ENCODE measurements at regions not wholly inside any gene's neighbourhood (a gene's known extent, or its start where the extent isn't known, plus 50 kb on each side); places are given as distances from the start of the nearest gene placed in this dataset.

GRCh38 chr1:70890408-70890807, 157.2 kb downstream of the PTGER3 start:
- no peak for DNase-seq (ENCODE audit: low read depth, low spot score)

GRCh38 chr1:70891051-70891843, 156.4 kb downstream of the PTGER3 start:
- DNase-seq (ENCODE audit: low read depth, low spot score), result no peak

- no peak for DNase-seq (ENCODE audit: low read depth, low spot score)
Observed at GRCh38 chr1:70892140-70892539, 155.5 kb downstream of the PTGER3 start.

GRCh38 chr1:70892930-70893329, 154.7 kb downstream of the PTGER3 start:
- DNase-seq (ENCODE audit: low read depth, low spot score), result no peak

- DNase-seq (ENCODE audit: low read depth, low spot score), result no peak
Observed at GRCh38 chr1:70893381-70893780, 154.2 kb downstream of the PTGER3 start.

- DNase-seq (ENCODE audit: low read depth, low spot score), result no peak
Observed at GRCh38 chr1:70895531-70895930, 152.1 kb downstream of the PTGER3 start.

- DNase-seq (ENCODE audit: low read depth, low spot score), result peak; percentile 17
Observed at GRCh38 chr1:70896224-70896623, 151.4 kb downstream of the PTGER3 start.

GRCh38 chr1:70897273-70897672, 150.3 kb downstream of the PTGER3 start:
- DNase-seq (ENCODE audit: low read depth, low spot score), result no peak

GRCh38 chr1:70899735-70900134, 147.9 kb downstream of the PTGER3 start:
- no peak for DNase-seq (ENCODE audit: low read depth, low spot score)

- DNase-seq (ENCODE audit: low read depth, low spot score), result no peak
Observed at GRCh38 chr1:70902211-70902610, 145.4 kb downstream of the PTGER3 start.

- no peak for DNase-seq (ENCODE audit: low read depth, low spot score)
Observed at GRCh38 chr1:70906800-70907199, 140.8 kb downstream of the PTGER3 start.

- DNase-seq (ENCODE audit: low read depth, low spot score), result no peak
Observed at GRCh38 chr1:70907563-70908310, 139.9 kb downstream of the PTGER3 start.

GRCh38 chr1:70909262-70909822, 138.3 kb downstream of the PTGER3 start:
- DNase-seq (ENCODE audit: low read depth, low spot score), result no peak

- no peak for DNase-seq (ENCODE audit: low read depth, low spot score)
Observed at GRCh38 chr1:70910013-70910412, 137.6 kb downstream of the PTGER3 start.

- no peak for DNase-seq (ENCODE audit: low read depth, low spot score)
Observed at GRCh38 chr1:70911861-70912260, 135.8 kb downstream of the PTGER3 start.

GRCh38 chr1:70914224-70914623, 133.4 kb downstream of the PTGER3 start:
- no peak for DNase-seq (ENCODE audit: low read depth, low spot score)

GRCh38 chr1:70915258-70916033, 132.2 kb downstream of the PTGER3 start:
- no peak for DNase-seq (ENCODE audit: low read depth, low spot score)

GRCh38 chr1:70916034-70916427, 131.6 kb downstream of the PTGER3 start:
- no peak for DNase-seq (ENCODE audit: low read depth, low spot score)

GRCh38 chr1:70919706-70920323, 127.8 kb downstream of the PTGER3 start:
- no peak for DNase-seq (ENCODE audit: low read depth, low spot score)

Data from iPS DF 19.7 (cell line).